CMK (cell line): ENCODE measurements at regions not wholly inside any gene's neighbourhood (a gene's known extent, or its start where the extent isn't known, plus 50 kb on each side); places are given as distances from the start of the nearest gene placed in this dataset.
"Not testable (repeated sequence)": the region's sequence is repeated elsewhere in the genome, so short reads cannot be mapped to it uniquely, and the experiment has no call there.

Experiments
- DNase-seq: peaks from one replicate; pipeline ENCODE4 v3.0.0-alpha.2; 2010; ENCODE audit warnings: low read depth

GRCh38 chr1:94302497-94302896 is 65.1 kb upstream of the ARHGAP29 start:
- no peak for DNase-seq

- no peak for DNase-seq
These were observed 63.8 kb upstream of the ARHGAP29 start for GRCh38 chr1:94301186-94301585.

DNA sequence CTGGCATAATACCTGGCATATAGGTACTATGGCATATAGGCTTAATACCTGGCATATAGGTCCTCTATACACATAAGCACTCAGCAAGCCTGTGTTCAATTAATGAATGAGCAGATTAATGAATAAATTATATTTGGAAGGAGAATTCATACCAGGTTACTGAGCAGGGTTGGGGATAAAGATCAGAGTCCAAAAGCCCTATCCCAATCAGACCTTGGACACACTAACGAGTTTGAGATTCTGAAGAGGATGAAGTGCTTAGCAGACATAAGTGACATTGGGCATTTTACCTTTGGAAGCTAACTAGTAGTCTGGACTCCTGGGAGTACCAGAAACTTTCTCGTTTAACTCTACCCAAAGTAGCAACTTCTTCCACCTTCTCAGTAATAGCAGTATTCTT is 63.3 kb upstream of the ARHGAP29 start:
- no peak for DNase-seq

- no peak for DNase-seq
These were observed 62.5 kb upstream of the ARHGAP29 start for GRCh38 chr1:94299627-94300553.

DNA sequence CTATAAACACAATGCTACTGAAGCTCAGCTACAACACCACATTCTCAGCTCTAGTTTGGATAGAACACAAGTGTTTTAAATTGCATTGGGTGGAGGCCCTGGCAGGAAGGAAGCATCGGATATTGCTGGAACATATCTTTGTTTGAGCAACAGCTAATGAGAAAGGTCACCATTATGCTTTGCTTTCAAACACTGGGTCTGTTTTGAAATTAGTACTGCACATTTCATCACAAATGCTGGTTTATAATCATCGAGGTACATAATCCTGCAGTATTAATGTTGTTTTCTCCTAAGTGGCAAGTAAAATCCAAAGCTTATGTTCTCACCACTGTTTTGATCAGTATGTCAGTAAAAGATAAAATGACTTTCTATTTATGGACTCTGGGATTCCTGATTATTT is 61.5 kb upstream of the ARHGAP29 start:
- DNase-seq = no peak

GRCh38 chr1:94296018-94296417 is 58.6 kb upstream of the ARHGAP29 start:
- no peak for DNase-seq

GRCh38 chr1:94292978-94293377 is 55.6 kb upstream of the ARHGAP29 start:
- not testable (repeated sequence) for DNase-seq

DNA sequence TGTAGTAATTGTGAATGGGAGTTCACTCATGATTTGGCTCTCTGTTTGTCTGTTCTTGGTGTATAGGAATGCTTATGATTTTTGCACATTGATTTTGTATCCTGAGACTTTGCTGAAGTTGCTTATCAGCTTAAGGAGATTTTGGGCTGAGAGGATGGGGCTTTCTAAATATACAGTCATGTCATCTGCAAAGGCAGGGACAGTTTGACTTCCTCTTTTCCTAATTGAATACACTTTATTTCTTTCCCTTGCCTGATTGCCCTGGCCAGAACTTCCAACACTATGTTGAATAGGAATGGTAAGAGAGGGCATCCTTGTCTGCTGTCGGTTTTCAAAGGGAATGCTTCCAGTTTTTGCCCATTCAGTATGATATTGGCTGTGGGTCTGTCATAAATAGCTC is 51.9 kb upstream of the ARHGAP29 start:
- DNase-seq = not testable (repeated sequence)
